B cell (primary cell): ENCODE measurements at regions not wholly inside any gene's neighbourhood (a gene's known extent, or its start where the extent isn't known, plus 50 kb on each side); places are given as distances from the start of the nearest gene placed in this dataset.

Experiments
- ATAC-seq: fragments of 200-7000 bp; cut with Tn5 transposase; one replicate; pipeline ENCODE4 v1.10.0; 2021; ENCODE audit warnings: low read depth, mild to moderate bottlenecking, moderate number of reproducible peaks, moderate library complexity
- CTCF ChIA-PET: fragments of 350-600 bp; sonication (Branson Sonifier 250); formaldehyde crosslinking; loops from one replicate; lab custom pipeline; 2021; ENCODE audit warnings: antibody characterized with exemption, inconsistent platforms; lab: Charles Lee
- POLR2A ChIA-PET: fragments of 350-600 bp; sonication (Branson Sonifier 250); formaldehyde crosslinking; loops from one replicate; lab custom pipeline; 2021; ENCODE audit warnings: antibody characterized with exemption; lab: Charles Lee
- DNase-seq: peaks from one replicate; pipeline ENCODE4 v3.0.0; 2013
- H2AFZ ChIP-seq: 2 replicates; pipeline ENCODE4 v1.6.1; 2012; ENCODE audit warnings: mild to moderate bottlenecking, low read depth, low read length; ENCODE audit not compliant: insufficient read depth, poor library complexity, severe bottlenecking
- H3K27ac ChIP-seq, 2 donors: 1 replicate in 1 of 2; 2 replicates in 1 of 2; pipeline ENCODE4 v1.5.1; 2012 to 2013; ENCODE audit warnings: low read length in 2 of 2, mild to moderate bottlenecking in 2 of 2, moderate library complexity in 1 of 2
- H3K27me3 ChIP-seq, 4 experiments: fragments of 200-600 bp in 1 of 4; sonication (generic) in 1 of 4; replicated peaks in 1 of 4; 1 replicate in 2 of 4; 2 replicates in 2 of 4; pipeline versions ENCODE4 v1.6.1 to v1.7.0; 2013 to 2016; ENCODE audit warnings: low read length in 3 of 4, mild to moderate bottlenecking in 2 of 4, mixed read lengths in 1 of 4, moderate library complexity in 1 of 4; ENCODE audit not compliant: insufficient read depth in 4 of 4, control insufficient read depth in 3 of 4; ENCODE audit errors: control extremely low read depth in 1 of 4
- H3K36me3 ChIP-seq, 2 experiments: replicated peaks in 1 of 2; 1 replicate in 1 of 2; 2 replicates in 1 of 2; pipeline versions ENCODE4 v1.6.1 to v1.7.1; 2013; ENCODE audit warnings: low read length in 1 of 2; ENCODE audit not compliant: insufficient read depth in 2 of 2, control insufficient read depth in 1 of 2; ENCODE audit errors: control extremely low read depth in 1 of 2, extremely low read depth in 1 of 2
- H3K4me1 ChIP-seq, 2 donors: fragments of 200-600 bp in 1 of 2; sonication (generic) in 1 of 2; 1 replicate in 1 of 2; 2 replicates in 1 of 2; pipeline versions ENCODE4 v1.5.1 to v1.6.1; 2013 to 2017; ENCODE audit warnings: low read length in 2 of 2; ENCODE audit not compliant: control insufficient read depth in 2 of 2, insufficient read depth in 2 of 2
- H3K4me2 ChIP-seq: replicated peaks from 2 replicates; pipeline ENCODE3; 2012; ENCODE audit warnings: mild to moderate bottlenecking, low read depth, low read length; ENCODE audit not compliant: poor library complexity, severe bottlenecking
- H3K4me3 ChIP-seq, 5 experiments: fragments of 200-600 bp in 1 of 5; sonication (generic) in 1 of 5; 1 replicate in 3 of 5; 2 replicates in 2 of 5; pipeline versions ENCODE4 v1.5.1 to v1.7.0; 2011 to 2016; ENCODE audit warnings: low read length in 4 of 5, mild to moderate bottlenecking in 4 of 5, low read depth in 2 of 5, control low read depth in 1 of 5, moderate library complexity in 1 of 5; ENCODE audit not compliant: insufficient read depth in 1 of 5; ENCODE audit errors: control extremely low read depth in 1 of 5, extremely low read depth in 1 of 5
- H3K79me2 ChIP-seq: fragments of 200-600 bp; sonication (generic); one replicate; pipeline ENCODE4 v1.6.0; 2016; ENCODE audit warnings: low read length; ENCODE audit not compliant: control insufficient read depth, insufficient read depth
- H3K9ac ChIP-seq: fragments of 200-600 bp; sonication (generic); 2 replicates; pipeline ENCODE4 v1.6.1; 2017; ENCODE audit warnings: mild to moderate bottlenecking, low read length, moderate library complexity
- H3K9me3 ChIP-seq, 3 donors: one replicate each; pipeline versions ENCODE4 v1.6.1 to v1.7.1; 2013; ENCODE audit warnings: low read length in 2 of 3; ENCODE audit not compliant: control insufficient read depth in 2 of 3, insufficient read depth in 1 of 3; ENCODE audit errors: control extremely low read depth in 1 of 3
- H4K20me1 ChIP-seq: 2 replicates; pipeline ENCODE4 v1.6.0; 2012; ENCODE audit warnings: mild to moderate bottlenecking, low read length; ENCODE audit not compliant: insufficient read depth, control insufficient read depth, poor library complexity, severe bottlenecking
- H3K27ac Mint-ChIP-seq: one replicate; pipeline ENCODE4 v1.8.0; 2021; ENCODE audit warnings: mixed read lengths
- H3K27me3 Mint-ChIP-seq: one replicate; pipeline ENCODE4 v1.8.0; 2021; ENCODE audit warnings: mixed read lengths
- H3K4me1 Mint-ChIP-seq: one replicate; pipeline ENCODE4 v1.8.0; 2021; ENCODE audit warnings: mixed read lengths
- H3K4me3 Mint-ChIP-seq: one replicate; pipeline ENCODE4 v1.8.0; 2021; ENCODE audit warnings: mixed read lengths
- H3K9me3 Mint-ChIP-seq: one replicate; pipeline ENCODE4 v1.8.0; 2022; ENCODE audit warnings: mixed read lengths; ENCODE audit not compliant: insufficient read depth
- EZH2 ChIP-seq: IDR thresholded peaks from 2 replicates; pipeline ENCODE4 v1.6.1; 2012; ENCODE audit warnings: borderline replicate concordance, low read depth, mild to moderate bottlenecking, moderate library complexity, low read length; ENCODE audit not compliant: insufficient read depth, poor library complexity, severe bottlenecking
- WGBS: methylation state at CpG from one replicate; pipeline ENCODE4 v1.1.5; 2013; ENCODE audit warnings: missing lambda C conversion rate; ENCODE audit not compliant: insufficient coverage; 5-methylcytosine and 5-hydroxymethylcytosine counted together
- intact Hi-C: fragments of 100-400 bp; cut with micrococcal nuclease; formaldehyde crosslinking; loops from one replicate; pipeline ENCODE4 v1.10.0; 2022
- TF ChIP-seq, protein P1 (sequence below): fragments of 200-600 bp; IDR thresholded peaks from one replicate; pipeline ENCODE4 v1.8.0; 2022; ENCODE audit warnings: antibody characterized with exemption, mild to moderate bottlenecking

DNA sequence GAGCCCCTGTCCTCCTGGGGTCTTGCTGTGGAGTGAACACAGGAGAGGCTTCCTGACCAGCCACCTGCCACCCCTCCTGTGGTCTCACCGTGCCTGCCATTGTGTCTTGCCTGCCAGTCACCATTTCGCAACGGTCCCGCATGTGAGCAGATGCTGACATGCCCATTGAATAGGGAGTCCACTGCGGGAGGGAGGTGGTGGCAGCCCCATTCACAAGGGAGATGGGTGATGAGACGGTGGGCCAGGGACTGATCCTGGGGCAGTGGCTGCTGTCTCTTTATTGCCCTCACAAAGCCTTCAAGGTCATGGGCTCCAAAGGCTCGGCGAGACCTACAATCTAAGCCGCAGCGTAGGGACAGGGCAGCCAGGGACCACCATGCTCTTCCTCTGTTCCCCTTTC, 76.0 kb upstream of the NPTX2 start:
- 88% methylated on average over 10 of the region's 10 CpGs for WGBS
- TF ChIP-seq, protein P1, sequence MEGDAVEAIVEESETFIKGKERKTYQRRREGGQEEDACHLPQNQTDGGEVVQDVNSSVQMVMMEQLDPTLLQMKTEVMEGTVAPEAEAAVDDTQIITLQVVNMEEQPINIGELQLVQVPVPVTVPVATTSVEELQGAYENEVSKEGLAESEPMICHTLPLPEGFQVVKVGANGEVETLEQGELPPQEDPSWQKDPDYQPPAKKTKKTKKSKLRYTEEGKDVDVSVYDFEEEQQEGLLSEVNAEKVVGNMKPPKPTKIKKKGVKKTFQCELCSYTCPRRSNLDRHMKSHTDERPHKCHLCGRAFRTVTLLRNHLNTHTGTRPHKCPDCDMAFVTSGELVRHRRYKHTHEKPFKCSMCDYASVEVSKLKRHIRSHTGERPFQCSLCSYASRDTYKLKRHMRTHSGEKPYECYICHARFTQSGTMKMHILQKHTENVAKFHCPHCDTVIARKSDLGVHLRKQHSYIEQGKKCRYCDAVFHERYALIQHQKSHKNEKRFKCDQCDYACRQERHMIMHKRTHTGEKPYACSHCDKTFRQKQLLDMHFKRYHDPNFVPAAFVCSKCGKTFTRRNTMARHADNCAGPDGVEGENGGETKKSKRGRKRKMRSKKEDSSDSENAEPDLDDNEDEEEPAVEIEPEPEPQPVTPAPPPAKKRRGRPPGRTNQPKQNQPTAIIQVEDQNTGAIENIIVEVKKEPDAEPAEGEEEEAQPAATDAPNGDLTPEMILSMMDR: no peak
- TF ChIP-seq EZH2: no peak
- intact Hi-C loops: no loop called here

DNA sequence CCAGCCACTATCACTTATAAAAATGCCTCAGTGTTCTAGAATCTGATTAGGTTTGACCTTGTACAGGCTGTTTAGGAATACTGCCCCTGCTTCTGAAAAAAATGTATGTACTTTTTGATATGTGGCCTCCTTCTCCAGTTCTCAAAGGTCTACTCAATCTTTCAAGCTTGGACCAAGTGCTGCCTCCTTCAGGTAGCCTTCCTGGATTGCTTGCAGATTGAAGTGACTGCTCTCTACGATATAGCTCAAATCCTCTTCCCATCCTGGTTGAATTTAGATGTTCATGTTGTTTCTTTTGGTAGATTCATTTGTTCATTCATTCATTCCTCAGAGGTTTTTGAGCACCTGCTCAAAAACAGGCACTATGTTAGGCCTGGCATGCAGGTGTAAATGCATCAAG, 77.2 kb upstream of the NPTX2 start:
- Mint-ChIP-seq H3K27ac (no peak overlapping the region), H3K9me3 (peaks cover 2% of the 10 kb centered on the region), H3K4me1 (no peaks in the 10 kb centered on the region), H3K4me3 (no peak overlapping the region), H3K27me3 (peaks cover 4% of the 10 kb centered on the region)
- peaks cover 0 to 3% (median 1%) of the 10 kb centered on the region in 4 experiments for H3K27me3 ChIP-seq
- no CpG with 5 or more reads among the region's 1 CpG for WGBS
- peaks cover 0 to 18% (median 0%) of the 10 kb centered on the region in 3 donors for H3K9me3 ChIP-seq
- ChIA-PET POLR2A (no interaction called here), CTCF (no interaction called here)
- H3K9ac ChIP-seq: no peak overlapping the region
- TF ChIP-seq, protein P1: no peak
- TF ChIP-seq EZH2: no peak
- H3K79me2 ChIP-seq: no peaks in the 10 kb centered on the region
- no peak overlapping the region for H3K4me2 ChIP-seq
- intact Hi-C loops: no loop called here
- H4K20me1 ChIP-seq: no peaks in the 10 kb centered on the region
- H3K4me3 ChIP-seq: no peak overlapping the region
- H3K36me3 ChIP-seq: no peaks in the 10 kb centered on the region
- ATAC-seq: no peak
- DNase-seq: no peak
- H2AFZ ChIP-seq: no peak overlapping the region
- no peak overlapping the region for H3K27ac ChIP-seq
- no peaks in the 10 kb centered on the region for H3K4me1 ChIP-seq

More for the DNA sequence above, 76.0 kb upstream of the NPTX2 start:
- Mint-ChIP-seq H3K27me3 (peaks cover 4% of the 10 kb centered on the region), H3K9me3 (peaks cover 2% of the 10 kb centered on the region), H3K27ac (no peak overlapping the region), H3K4me1 (no peaks in the 10 kb centered on the region), H3K4me3 (no peak overlapping the region)
- ChIA-PET POLR2A (no interaction called here), CTCF (no interaction called here)
- Histone ChIP-seq H4K20me1 (no peaks in the 10 kb centered on the region), H3K4me3 (no peak overlapping the region), H3K9ac (no peak overlapping the region), H3K79me2 (no peaks in the 10 kb centered on the region), H3K9me3 (peaks cover 0 to 16% (median 0%) of the 10 kb centered on the region in 3 donors), H2AFZ (no peak overlapping the region), H3K4me1 (no peaks in the 10 kb centered on the region), H3K4me2 (no peak overlapping the region), H3K27ac (no peak overlapping the region), H3K27me3 (peaks cover 0 to 3% (median 1%) of the 10 kb centered on the region in 4 experiments), H3K36me3 (no peaks in the 10 kb centered on the region)
- ATAC-seq (no peak), DNase-seq (no peak)
